Breast epithelium (tissue), 3 donors: ENCODE measurements at regions not wholly inside any gene's neighbourhood (a gene's known extent, or its start where the extent isn't known, plus 50 kb on each side); places are given as distances from the start of the nearest gene placed in this dataset.

ENCODE experiments used
- CTCF ChIP-seq, 3 donors: fragments of 450-650 bp; IDR thresholded peaks; one replicate each; pipeline ENCODE4 v1.5.1; 2016 to 2017; ENCODE audit warnings: antibody characterized with exemption in 3 of 3, mild to moderate bottlenecking in 3 of 3, moderate library complexity in 3 of 3
- POLR2AphosphoS5 ChIP-seq, 3 donors: sonication (generic); formaldehyde crosslinking; IDR thresholded peaks; one replicate each; pipeline ENCODE4 v1.6.1; 2017; ENCODE audit warnings: antibody characterized with exemption in 3 of 3

GRCh38 chr3:30286007-30286669 is 320.3 kb upstream of the TGFBR2 start:
- TF ChIP-seq CTCF (IDR thresholded peaks at IDR 0.05) = no peak
- TF ChIP-seq POLR2AphosphoS5 (IDR thresholded peaks at IDR 0.05) = peak in 2 of 3 donors; percentile 55 to 74
